T-cell (primary cell): ENCODE measurements at regions not wholly inside any gene's neighbourhood (a gene's known extent, or its start where the extent isn't known, plus 50 kb on each side); places are given as distances from the start of the nearest gene placed in this dataset.
"Not testable (repeated sequence)": the region's sequence is repeated elsewhere in the genome, so short reads cannot be mapped to it uniquely, and the experiment has no call there.

Source experiments
- ATAC-seq, 4 experiments: fragments of 200-7000 bp in 3 of 4; fragments of 150-1000 bp in 1 of 4; cut with Tn5 transposase; replicated peaks in 1 of 4; 1 replicate in 3 of 4; 2 replicates in 1 of 4; pipeline ENCODE4 v1.10.0; 2021; ENCODE audit warnings: moderate library complexity in 3 of 4, mild to moderate bottlenecking in 2 of 4, moderate number of reproducible peaks in 1 of 4
- CTCF ChIA-PET, 2 donors: fragments of 300-600 bp; sonication (Branson Sonifier 250); formaldehyde crosslinking; loops; one replicate each; lab custom pipeline; 2022; ENCODE audit warnings: antibody characterized with exemption in 2 of 2; lab: Charles Lee
- POLR2A ChIA-PET, 2 donors: fragments of 300-600 bp; sonication (Branson Sonifier 250); formaldehyde crosslinking; loops; one replicate each; lab custom pipeline; 2022; ENCODE audit warnings: antibody characterized with exemption in 2 of 2; lab: Charles Lee
- DNase-seq, 35 experiments: peaks; one replicate each; pipeline versions ENCODE4 v3.0.0 to v3.0.0-alpha.2; 2013 to 2023
- H3K27ac ChIP-seq: one replicate; pipeline ENCODE4 v1.5.1; 2013; ENCODE audit warnings: low read length
- H3K27me3 ChIP-seq, 2 experiments: replicated peaks in 1 of 2; 1 replicate in 1 of 2; 2 replicates in 1 of 2; pipeline versions ENCODE4 v1.6.1 to v1.7.0; 2013; ENCODE audit warnings: low read length in 1 of 2, mixed read lengths in 1 of 2; ENCODE audit not compliant: control insufficient read depth in 2 of 2, insufficient read depth in 2 of 2; ENCODE audit errors: extremely low read depth in 1 of 2
- H3K36me3 ChIP-seq, 2 donors: 1 replicate in 1 of 2; 2 replicates in 1 of 2; pipeline versions ENCODE4 v1.6.1 to v1.7.0; 2013; ENCODE audit warnings: low read length in 1 of 2; ENCODE audit not compliant: control insufficient read depth in 2 of 2, insufficient read depth in 1 of 2; ENCODE audit errors: extremely low read depth in 1 of 2
- H3K4me1 ChIP-seq, 2 experiments: 1 replicate in 1 of 2; 2 replicates in 1 of 2; pipeline versions ENCODE4 v1.6.1 to v1.7.0; 2013; ENCODE audit warnings: low read length in 2 of 2, mixed read lengths in 1 of 2; ENCODE audit not compliant: insufficient read depth in 2 of 2, control insufficient read depth in 1 of 2; ENCODE audit errors: extremely low read depth in 1 of 2
- H3K4me3 ChIP-seq, 2 donors: 1 replicate in 1 of 2; 2 replicates in 1 of 2; pipeline versions ENCODE4 v1.5.1 to v1.7.0; 2013; ENCODE audit warnings: mild to moderate bottlenecking in 2 of 2, low read length in 1 of 2, moderate library complexity in 1 of 2; ENCODE audit not compliant: control insufficient read depth in 1 of 2; ENCODE audit errors: extremely low read depth in 1 of 2
- H3K9me3 ChIP-seq: 2 replicates; pipeline ENCODE4 v1.7.0; 2013
- H3K27ac Mint-ChIP-seq, 2 donors: one replicate each; pipeline ENCODE4 v1.8.0; 2020 to 2021; ENCODE audit warnings: mild to moderate bottlenecking in 2 of 2, mixed read lengths in 2 of 2
- H3K27me3 Mint-ChIP-seq, 2 donors: one replicate each; pipeline ENCODE4 v1.8.0; 2021 to 2022; ENCODE audit warnings: mixed read lengths in 2 of 2
- H3K36me3 Mint-ChIP-seq: one replicate; pipeline ENCODE4 v1.8.0; 2021; ENCODE audit warnings: mixed read lengths
- H3K4me1 Mint-ChIP-seq, 3 donors: one replicate each; pipeline ENCODE4 v1.8.0; 2020 to 2022; ENCODE audit warnings: mixed read lengths in 3 of 3, mild to moderate bottlenecking in 1 of 3
- H3K4me3 Mint-ChIP-seq, 3 donors: one replicate each; pipeline ENCODE4 v1.8.0; 2020 to 2022; ENCODE audit warnings: mild to moderate bottlenecking in 3 of 3, mixed read lengths in 3 of 3, moderate library complexity in 3 of 3
- H3K9me3 Mint-ChIP-seq, 3 donors: one replicate each; pipeline ENCODE4 v1.8.0; 2020 to 2022; ENCODE audit warnings: mixed read lengths in 3 of 3
- WGBS: methylation state at CpG from one replicate; pipeline ENCODE4 v1.1.5; 2013; ENCODE audit warnings: missing lambda C conversion rate; ENCODE audit not compliant: insufficient coverage; 5-methylcytosine and 5-hydroxymethylcytosine counted together

GRCh38 chr4:174183259-174183658 lies 100.2 kb downstream of the FBXO8 start:
- Mint-ChIP-seq H3K36me3 (no peaks in the 10 kb centered on the region), H3K4me3 (no peak overlapping the region), H3K4me1 (no peaks in the 10 kb centered on the region), H3K27ac (no peak overlapping the region), H3K27me3 (peaks cover 23 to 29% of the 10 kb centered on the region in 2 donors), H3K9me3 (no peaks in the 10 kb centered on the region)
- Histone ChIP-seq H3K36me3 (no peaks in the 10 kb centered on the region), H3K9me3 (no peaks in the 10 kb centered on the region), H3K27ac (no peak overlapping the region), H3K4me1 (no peaks in the 10 kb centered on the region), H3K27me3 (peaks cover 0 to 2% of the 10 kb centered on the region in 2 experiments), H3K4me3 (no peak overlapping the region)
- DNase-seq (no peak), ATAC-seq (no peak)
- POLR2A ChIA-PET = no interaction called here
- CTCF ChIA-PET = no interaction called here

DNA sequence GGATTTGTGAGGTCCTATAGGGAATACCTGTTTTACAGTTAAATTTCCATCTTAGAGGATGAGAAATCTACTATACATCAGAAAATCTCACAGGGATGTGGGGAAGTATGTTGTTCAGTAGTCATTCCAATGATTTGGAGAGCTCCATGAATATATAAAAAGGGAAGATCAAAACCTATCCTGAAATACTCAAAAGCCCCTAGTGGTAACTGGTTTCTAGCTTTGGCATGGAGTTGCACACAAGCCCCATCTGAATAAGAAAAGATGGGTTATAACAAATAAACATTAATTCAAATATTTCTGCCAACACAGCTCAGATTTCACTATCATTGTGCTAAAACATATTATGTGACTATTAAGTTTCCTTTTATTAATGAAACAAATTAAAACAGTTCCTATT lies 101.6 kb downstream of the FBXO8 start:
- ATAC-seq (no peak), DNase-seq (no peak)
- H3K9me3 Mint-ChIP-seq = no peaks in the 10 kb centered on the region
- no peaks in the 10 kb centered on the region for H3K4me1 ChIP-seq
- ChIA-PET POLR2A (no interaction called here), CTCF (interaction anchor here in 1 of 2 donors (0.9 kb wide), 1 partner anchor 15 kb away, joined by 3 read pairs; no protein-coding TSS in a partner anchor)
- peaks cover 19 to 36% of the 10 kb centered on the region in 2 donors for H3K27me3 Mint-ChIP-seq
- H3K9me3 ChIP-seq = no peaks in the 10 kb centered on the region
- no peaks in the 10 kb centered on the region for H3K36me3 Mint-ChIP-seq
- no peaks in the 10 kb centered on the region for H3K4me1 Mint-ChIP-seq
- no peak overlapping the region for H3K27ac ChIP-seq
- H3K4me3 ChIP-seq = no peak overlapping the region
- H3K36me3 ChIP-seq = no peaks in the 10 kb centered on the region
- H3K27me3 ChIP-seq = peaks cover 0 to 2% of the 10 kb centered on the region in 2 experiments
- H3K27ac Mint-ChIP-seq = no peak overlapping the region
- H3K4me3 Mint-ChIP-seq = no peak overlapping the region

DNA sequence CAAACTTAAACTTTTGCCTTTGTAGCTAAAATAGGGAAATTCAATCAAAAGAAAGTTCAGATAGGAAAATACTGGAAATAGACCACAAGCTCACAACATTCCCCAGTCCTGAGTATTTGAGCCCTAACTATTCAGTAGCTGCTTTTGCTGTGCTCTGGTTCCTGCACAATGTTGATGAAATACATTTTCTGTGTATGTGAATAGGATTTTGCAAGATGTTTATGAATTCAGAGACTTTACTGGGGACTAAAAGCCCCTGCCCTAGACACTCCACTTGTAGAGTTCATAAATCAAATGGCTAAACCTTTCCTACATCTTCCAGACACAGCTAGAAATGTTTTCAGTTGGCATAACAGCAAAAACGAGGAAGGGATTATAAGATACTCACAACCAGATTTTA lies 105.9 kb downstream of the FBXO8 start:
- no CpG with 5 or more reads among the region's 1 CpG for WGBS
- no peak overlapping the region for H3K27ac ChIP-seq
- H3K9me3 Mint-ChIP-seq = no peaks in the 10 kb centered on the region
- peaks cover 17 to 29% of the 10 kb centered on the region in 2 donors for H3K27me3 Mint-ChIP-seq
- ChIA-PET CTCF (no interaction called here), POLR2A (no interaction called here)
- H3K36me3 ChIP-seq = no peaks in the 10 kb centered on the region
- no peak overlapping the region for H3K4me3 ChIP-seq
- no peak for DNase-seq
- H3K27ac Mint-ChIP-seq = no peak overlapping the region
- peaks cover 2 to 3% of the 10 kb centered on the region in 2 experiments for H3K27me3 ChIP-seq
- H3K4me1 ChIP-seq = no peaks in the 10 kb centered on the region
- H3K36me3 Mint-ChIP-seq = no peaks in the 10 kb centered on the region
- no peaks in the 10 kb centered on the region for H3K4me1 Mint-ChIP-seq
- H3K9me3 ChIP-seq = no peaks in the 10 kb centered on the region
- no peak overlapping the region for H3K4me3 Mint-ChIP-seq
- no peak for ATAC-seq

GRCh38 chr4:174175836-174176235 lies 107.6 kb downstream of the FBXO8 start:
- H3K4me3 Mint-ChIP-seq, H3K4me1 Mint-ChIP-seq, CTCF ChIA-PET, H3K36me3 ChIP-seq, H3K36me3 Mint-ChIP-seq, H3K27ac ChIP-seq, ATAC-seq, H3K27ac Mint-ChIP-seq, H3K4me1 ChIP-seq, H3K27me3 ChIP-seq, DNase-seq, H3K9me3 Mint-ChIP-seq, H3K9me3 ChIP-seq, POLR2A ChIA-PET, H3K4me3 ChIP-seq: not testable (repeated sequence)
- H3K27me3 Mint-ChIP-seq = peaks cover 16 to 29% of the 10 kb centered on the region in 2 donors
- WGBS = 83% methylated on average over 2 of the region's 4 CpGs

DNA sequence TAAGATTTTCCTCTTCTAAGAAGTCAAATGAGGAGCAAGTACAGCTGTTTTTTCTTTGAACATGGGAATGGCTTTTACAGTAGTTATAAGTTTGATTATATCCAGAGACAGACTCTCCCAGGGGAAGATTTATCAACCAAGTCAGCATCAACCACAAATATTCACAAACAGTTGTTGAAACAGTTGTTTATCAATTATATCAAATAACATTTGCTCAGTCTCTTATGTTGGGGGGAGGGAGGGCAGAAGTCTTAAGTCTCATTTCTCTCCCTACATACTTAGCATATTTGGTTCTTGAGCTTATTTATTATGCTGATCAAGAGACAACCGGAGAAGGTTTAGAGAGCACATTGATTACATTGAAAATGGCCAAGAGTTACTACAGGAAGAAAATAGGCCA lies 110.1 kb downstream of the FBXO8 start:
- H3K9me3 ChIP-seq = no peaks in the 10 kb centered on the region
- no CpG with 5 or more reads among the region's 1 CpG for WGBS
- H3K9me3 Mint-ChIP-seq = no peaks in the 10 kb centered on the region
- H3K4me1 ChIP-seq = no peaks in the 10 kb centered on the region
- H3K36me3 ChIP-seq = no peaks in the 10 kb centered on the region
- H3K27ac Mint-ChIP-seq = no peak overlapping the region
- DNase-seq = no peak
- H3K27me3 Mint-ChIP-seq = peaks cover 17 to 22% of the 10 kb centered on the region in 2 donors
- no peaks in the 10 kb centered on the region for H3K4me1 Mint-ChIP-seq
- POLR2A ChIA-PET = no interaction called here
- no peak overlapping the region for H3K27ac ChIP-seq
- H3K27me3 ChIP-seq = peaks cover 0 to 7% of the 10 kb centered on the region in 2 experiments
- ATAC-seq = no peak
- H3K4me3 ChIP-seq = no peak overlapping the region
- no peaks in the 10 kb centered on the region for H3K36me3 Mint-ChIP-seq
- H3K4me3 Mint-ChIP-seq = no peak overlapping the region
- CTCF ChIA-PET = no interaction called here

DNA sequence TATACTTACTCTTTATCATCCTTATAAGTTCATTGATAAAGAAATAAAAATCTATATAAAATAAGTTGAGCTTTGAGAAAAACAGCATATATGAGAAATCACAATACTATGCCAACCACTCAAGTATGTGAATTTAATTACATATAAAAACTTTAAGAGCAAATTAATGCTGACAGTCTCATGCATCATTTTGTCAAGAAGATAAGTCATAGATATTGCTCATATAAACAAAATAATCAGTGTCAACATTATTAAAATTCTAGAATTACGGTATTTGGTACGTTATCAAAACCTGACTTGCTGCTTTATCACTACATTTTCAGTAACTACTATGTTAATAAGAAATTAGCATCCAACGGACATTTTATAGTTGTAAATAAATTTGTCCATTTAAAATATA lies 111.2 kb downstream of the FBXO8 start:
- no peak overlapping the region for H3K27ac Mint-ChIP-seq
- no peak for ATAC-seq
- H3K4me3 ChIP-seq = no peak overlapping the region
- H3K4me1 ChIP-seq = no peaks in the 10 kb centered on the region
- H3K36me3 ChIP-seq = no peaks in the 10 kb centered on the region
- H3K27me3 ChIP-seq = peaks cover 0 to 7% of the 10 kb centered on the region in 2 experiments
- no peak for DNase-seq
- H3K9me3 Mint-ChIP-seq = no peaks in the 10 kb centered on the region
- no CpG with 5 or more reads among the region's 3 CpGs for WGBS
- H3K4me3 Mint-ChIP-seq = no peak overlapping the region
- peaks cover 22 to 23% of the 10 kb centered on the region in 2 donors for H3K27me3 Mint-ChIP-seq
- ChIA-PET CTCF (no interaction called here), POLR2A (interaction anchor here in 1 of 2 donors (0.6 kb wide), 1 partner anchor 44 kb away, joined by 5 read pairs; no protein-coding TSS in a partner anchor)
- H3K36me3 Mint-ChIP-seq = no peaks in the 10 kb centered on the region
- H3K27ac ChIP-seq = no peak overlapping the region
- H3K9me3 ChIP-seq = no peaks in the 10 kb centered on the region
- no peaks in the 10 kb centered on the region for H3K4me1 Mint-ChIP-seq

DNA sequence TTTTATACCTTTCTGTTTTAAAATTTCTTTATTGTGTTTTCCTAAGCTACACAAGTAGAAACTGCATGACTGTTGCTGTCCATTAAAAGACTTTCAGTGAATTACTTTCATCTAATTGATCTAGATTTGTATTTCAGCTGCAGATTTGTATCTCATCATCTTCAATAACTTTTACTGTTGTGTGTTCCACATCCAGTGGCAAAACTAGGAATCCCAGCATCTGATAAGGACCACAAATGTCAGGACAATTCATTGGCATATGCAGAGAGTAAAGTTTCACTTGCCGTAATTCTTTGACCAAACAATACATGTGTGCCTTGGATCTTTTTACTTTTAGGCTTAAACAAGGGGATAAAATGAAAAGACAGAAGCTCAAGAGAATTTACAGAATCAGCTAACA lies 112.6 kb downstream of the FBXO8 start:
- ChIA-PET CTCF (no interaction called here), POLR2A (no interaction called here)
- Histone ChIP-seq H3K27ac (no peak overlapping the region), H3K27me3 (peaks cover 0 to 7% of the 10 kb centered on the region in 2 experiments), H3K9me3 (no peaks in the 10 kb centered on the region), H3K4me1 (no peaks in the 10 kb centered on the region), H3K36me3 (no peaks in the 10 kb centered on the region), H3K4me3 (no peak overlapping the region)
- Mint-ChIP-seq H3K4me3 (no peak overlapping the region), H3K27ac (no peak overlapping the region), H3K4me1 (no peaks in the 10 kb centered on the region), H3K36me3 (no peaks in the 10 kb centered on the region), H3K27me3 (peaks cover 13 to 16% of the 10 kb centered on the region in 2 donors), H3K9me3 (no peaks in the 10 kb centered on the region)
- DNase-seq (no peak), ATAC-seq (no peak)
- WGBS = no CpG with 5 or more reads among the region's 1 CpG
